ENCODE measurements at regions not wholly inside any gene's neighbourhood (a gene's known extent, or its start where the extent isn't known, plus 50 kb on each side); places are given as distances from the start of the nearest gene placed in this dataset.

DNA sequence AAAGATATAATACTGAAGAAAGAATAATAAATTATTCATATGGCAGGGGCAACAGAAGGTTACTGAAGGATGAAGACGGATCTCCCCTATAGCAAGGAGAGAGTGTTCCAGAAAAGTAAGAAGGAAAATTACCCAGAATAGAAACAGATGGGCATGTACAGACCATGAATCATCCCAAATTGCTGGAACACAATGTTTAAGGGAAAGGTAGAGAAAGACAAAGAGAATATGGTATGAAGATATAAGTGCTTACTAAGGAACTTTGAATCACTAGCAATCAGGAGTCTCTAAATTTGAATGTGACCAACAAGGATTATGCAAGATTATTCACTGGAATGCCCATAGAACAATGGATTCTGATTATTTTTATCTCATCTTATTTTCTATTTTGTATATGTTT is 375.4 kb downstream of the COL11A1 start:
- Histone ChIP-seq H3F3A (ENCODE audit: insufficient read depth, low read length, poor library complexity, severe bottlenecking) (no peaks in the 10 kb centered on the region), H3K27me3 (ENCODE audit: insufficient read depth, low read depth, low read length) (no peaks in the 10 kb centered on the region), H2AFZ (ENCODE audit: low read depth, low read length) (no peak overlapping the region), H4K20me1 (ENCODE audit: insufficient read depth) (no peaks in the 10 kb centered on the region), H3K9ac (ENCODE audit: low read length) (no peak overlapping the region), H3K4me2 (ENCODE audit: low read length) (no peak overlapping the region), H3K36me3 (ENCODE audit: insufficient read depth, low read length) (no peaks in the 10 kb centered on the region), H3K27ac (ENCODE audit: low read length) (no peak overlapping the region), H3K4me3 (ENCODE audit: low read length) (no peak overlapping the region), H3K9me3 (ENCODE audit: low read length) (no peaks in the 10 kb centered on the region), H3K79me2 (replicated peaks; ENCODE audit: insufficient read depth, low read length) (no peaks in the 10 kb centered on the region), H3K9me2 (ENCODE audit: insufficient read depth, low read length) (no peaks in the 10 kb centered on the region)
- no peak for TF ChIP-seq EP300 (conservative IDR thresholded peaks at IDR 0.05; ENCODE audit: poor library complexity, severe bottlenecking)
- TF ChIP-seq, protein P1, sequence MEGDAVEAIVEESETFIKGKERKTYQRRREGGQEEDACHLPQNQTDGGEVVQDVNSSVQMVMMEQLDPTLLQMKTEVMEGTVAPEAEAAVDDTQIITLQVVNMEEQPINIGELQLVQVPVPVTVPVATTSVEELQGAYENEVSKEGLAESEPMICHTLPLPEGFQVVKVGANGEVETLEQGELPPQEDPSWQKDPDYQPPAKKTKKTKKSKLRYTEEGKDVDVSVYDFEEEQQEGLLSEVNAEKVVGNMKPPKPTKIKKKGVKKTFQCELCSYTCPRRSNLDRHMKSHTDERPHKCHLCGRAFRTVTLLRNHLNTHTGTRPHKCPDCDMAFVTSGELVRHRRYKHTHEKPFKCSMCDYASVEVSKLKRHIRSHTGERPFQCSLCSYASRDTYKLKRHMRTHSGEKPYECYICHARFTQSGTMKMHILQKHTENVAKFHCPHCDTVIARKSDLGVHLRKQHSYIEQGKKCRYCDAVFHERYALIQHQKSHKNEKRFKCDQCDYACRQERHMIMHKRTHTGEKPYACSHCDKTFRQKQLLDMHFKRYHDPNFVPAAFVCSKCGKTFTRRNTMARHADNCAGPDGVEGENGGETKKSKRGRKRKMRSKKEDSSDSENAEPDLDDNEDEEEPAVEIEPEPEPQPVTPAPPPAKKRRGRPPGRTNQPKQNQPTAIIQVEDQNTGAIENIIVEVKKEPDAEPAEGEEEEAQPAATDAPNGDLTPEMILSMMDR (IDR thresholded peaks at IDR 0.05; ENCODE audit: poor library complexity, severe bottlenecking) = no peak
- TF ChIP-seq, protein P2, sequence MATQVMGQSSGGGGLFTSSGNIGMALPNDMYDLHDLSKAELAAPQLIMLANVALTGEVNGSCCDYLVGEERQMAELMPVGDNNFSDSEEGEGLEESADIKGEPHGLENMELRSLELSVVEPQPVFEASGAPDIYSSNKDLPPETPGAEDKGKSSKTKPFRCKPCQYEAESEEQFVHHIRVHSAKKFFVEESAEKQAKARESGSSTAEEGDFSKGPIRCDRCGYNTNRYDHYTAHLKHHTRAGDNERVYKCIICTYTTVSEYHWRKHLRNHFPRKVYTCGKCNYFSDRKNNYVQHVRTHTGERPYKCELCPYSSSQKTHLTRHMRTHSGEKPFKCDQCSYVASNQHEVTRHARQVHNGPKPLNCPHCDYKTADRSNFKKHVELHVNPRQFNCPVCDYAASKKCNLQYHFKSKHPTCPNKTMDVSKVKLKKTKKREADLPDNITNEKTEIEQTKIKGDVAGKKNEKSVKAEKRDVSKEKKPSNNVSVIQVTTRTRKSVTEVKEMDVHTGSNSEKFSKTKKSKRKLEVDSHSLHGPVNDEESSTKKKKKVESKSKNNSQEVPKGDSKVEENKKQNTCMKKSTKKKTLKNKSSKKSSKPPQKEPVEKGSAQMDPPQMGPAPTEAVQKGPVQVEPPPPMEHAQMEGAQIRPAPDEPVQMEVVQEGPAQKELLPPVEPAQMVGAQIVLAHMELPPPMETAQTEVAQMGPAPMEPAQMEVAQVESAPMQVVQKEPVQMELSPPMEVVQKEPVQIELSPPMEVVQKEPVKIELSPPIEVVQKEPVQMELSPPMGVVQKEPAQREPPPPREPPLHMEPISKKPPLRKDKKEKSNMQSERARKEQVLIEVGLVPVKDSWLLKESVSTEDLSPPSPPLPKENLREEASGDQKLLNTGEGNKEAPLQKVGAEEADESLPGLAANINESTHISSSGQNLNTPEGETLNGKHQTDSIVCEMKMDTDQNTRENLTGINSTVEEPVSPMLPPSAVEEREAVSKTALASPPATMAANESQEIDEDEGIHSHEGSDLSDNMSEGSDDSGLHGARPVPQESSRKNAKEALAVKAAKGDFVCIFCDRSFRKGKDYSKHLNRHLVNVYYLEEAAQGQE (IDR thresholded peaks at IDR 0.05; ENCODE audit: borderline replicate concordance) = no peak
- TF ChIP-seq RAD21 (conservative IDR thresholded peaks at IDR 0.05) = no peak
- no peak for TF ChIP-seq TAF1 (IDR thresholded peaks at IDR 0.05; ENCODE audit: low read depth)
- no peak for TF ChIP-seq EZH2 (IDR thresholded peaks at IDR 0.05; ENCODE audit: borderline replicate concordance, insufficient read depth, low read length, poor library complexity, severe bottlenecking)
- no peak for TF ChIP-seq SMC3 (conservative IDR thresholded peaks at IDR 0.05; ENCODE audit: poor library complexity)
- TF ChIP-seq POLR2AphosphoS5 (IDR thresholded peaks at IDR 0.05) = no peak
- TF ChIP-seq MXI1 (conservative IDR thresholded peaks at IDR 0.05; ENCODE audit: poor library complexity, severe bottlenecking) = no peak

DNA sequence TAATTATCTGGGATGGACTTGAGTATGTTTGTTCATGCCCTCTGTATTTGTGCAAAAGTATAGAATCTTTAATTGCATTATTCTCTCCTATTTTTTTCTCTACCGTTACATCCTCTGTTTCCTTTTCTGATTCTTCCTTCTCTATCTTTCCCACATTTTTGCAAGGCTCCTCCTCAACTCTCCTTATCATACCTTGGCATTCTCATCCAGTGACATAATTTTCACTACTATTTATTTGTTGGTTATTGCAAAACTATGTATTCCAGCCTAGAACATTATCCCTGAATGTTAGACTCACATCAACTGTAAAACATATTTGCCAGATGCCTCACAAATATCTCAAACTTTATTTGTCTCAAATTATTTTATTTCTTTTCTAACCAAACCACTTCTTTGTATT is 381.9 kb downstream of the COL11A1 start:
- no peaks in the 10 kb centered on the region for H3K36me3 ChIP-seq (ENCODE audit: insufficient read depth, low read length)
- H3F3A ChIP-seq (ENCODE audit: insufficient read depth, low read length, poor library complexity, severe bottlenecking) = no peaks in the 10 kb centered on the region

DNA sequence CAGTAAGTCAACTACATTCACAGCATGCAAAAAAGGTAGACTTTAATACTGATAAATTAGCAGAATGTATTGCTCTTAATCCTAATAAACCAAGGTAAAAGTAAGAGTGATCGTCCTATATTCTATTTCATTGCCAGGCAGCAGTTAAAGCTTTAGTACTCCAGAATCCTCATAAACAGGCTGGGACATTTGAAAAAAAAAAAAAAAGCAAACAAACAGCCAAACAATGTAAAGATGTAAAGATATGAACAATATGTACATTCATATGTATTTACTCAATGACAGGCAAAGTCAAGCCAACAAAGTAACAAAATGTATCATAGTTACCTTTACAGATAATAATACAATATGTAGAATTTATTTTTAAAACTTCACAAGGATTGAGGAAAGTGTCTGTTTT is 383.6 kb downstream of the COL11A1 start:
- no peaks in the 10 kb centered on the region for H3F3A ChIP-seq (ENCODE audit: insufficient read depth, low read length, poor library complexity, severe bottlenecking)
- TF ChIP-seq POLR2AphosphoS5 (IDR thresholded peaks at IDR 0.05) (no peak), EP300 (conservative IDR thresholded peaks at IDR 0.05; ENCODE audit: poor library complexity, severe bottlenecking) (no peak)
- H3K4me2 ChIP-seq (ENCODE audit: low read length) = no peak overlapping the region
- H3K27ac ChIP-seq (ENCODE audit: low read length) = no peak overlapping the region
- no peaks in the 10 kb centered on the region for H3K27me3 ChIP-seq (ENCODE audit: insufficient read depth, low read depth, low read length)
- H3K9ac ChIP-seq (ENCODE audit: low read length) = no peak overlapping the region
- no peaks in the 10 kb centered on the region for H3K9me2 ChIP-seq (ENCODE audit: insufficient read depth, low read length)
- no peaks in the 10 kb centered on the region for H3K79me2 ChIP-seq (replicated peaks; ENCODE audit: insufficient read depth, low read length)
- H3K9me3 ChIP-seq (ENCODE audit: low read length) = no peaks in the 10 kb centered on the region
- H2AFZ ChIP-seq (ENCODE audit: low read depth, low read length) = no peak overlapping the region
- no peaks in the 10 kb centered on the region for H4K20me1 ChIP-seq (ENCODE audit: insufficient read depth)
- no peaks in the 10 kb centered on the region for H3K36me3 ChIP-seq (ENCODE audit: insufficient read depth, low read length)
- H3K4me3 ChIP-seq (ENCODE audit: low read length) = no peak overlapping the region

More for the DNA sequence above, 381.9 kb downstream of the COL11A1 start:
- Histone ChIP-seq H3K4me3 (ENCODE audit: low read length) (no peak overlapping the region), H3K9me3 (ENCODE audit: low read length) (no peaks in the 10 kb centered on the region), H3K79me2 (replicated peaks; ENCODE audit: insufficient read depth, low read length) (no peaks in the 10 kb centered on the region), H3K27ac (ENCODE audit: low read length) (no peak overlapping the region), H3K9ac (ENCODE audit: low read length) (no peak overlapping the region), H3K4me2 (ENCODE audit: low read length) (no peak overlapping the region), H3K27me3 (ENCODE audit: insufficient read depth, low read depth, low read length) (no peaks in the 10 kb centered on the region), H3K9me2 (ENCODE audit: insufficient read depth, low read length) (no peaks in the 10 kb centered on the region), H2AFZ (ENCODE audit: low read depth, low read length) (no peak overlapping the region), H4K20me1 (ENCODE audit: insufficient read depth) (no peaks in the 10 kb centered on the region)
- no peak for TF ChIP-seq RAD21 (conservative IDR thresholded peaks at IDR 0.05)
- no peak for TF ChIP-seq SMC3 (conservative IDR thresholded peaks at IDR 0.05; ENCODE audit: poor library complexity)

Measured in neural cell (in vitro differentiated cells).